ENCODE measurements at regions not wholly inside any gene's neighbourhood (a gene's known extent, or its start where the extent isn't known, plus 50 kb on each side); places are given as distances from the start of the nearest gene placed in this dataset.

GRCh38 chr7:31418928-31419327, 78.4 kb upstream of the NEUROD6 start:
- TF ChIP-seq CTCF (conservative IDR thresholded peaks at IDR 0.05; ENCODE audit: low read depth, low read length), result no peak
- no peak overlapping the region for H3K4me3 ChIP-seq (ENCODE audit: low read depth, low read length)
- DNase-seq (ENCODE audit: low read depth), result no peak

- H3K4me3 ChIP-seq (ENCODE audit: low read depth, low read length), result no peak overlapping the region
- TF ChIP-seq CTCF (conservative IDR thresholded peaks at IDR 0.05; ENCODE audit: low read depth, low read length), result no peak
- DNase-seq (ENCODE audit: low read depth), result no peak
Measured at GRCh38 chr7:31419505-31420055, 79.1 kb upstream of the NEUROD6 start.

- no peak overlapping the region for H3K4me3 ChIP-seq (ENCODE audit: low read depth, low read length)
- TF ChIP-seq CTCF (conservative IDR thresholded peaks at IDR 0.05; ENCODE audit: low read depth, low read length), result no peak
- DNase-seq (ENCODE audit: low read depth), result no peak
Measured at GRCh38 chr7:31420948-31421347, 80.4 kb upstream of the NEUROD6 start.

GRCh38 chr7:31421607-31422006, 81.1 kb upstream of the NEUROD6 start:
- no peak for DNase-seq (ENCODE audit: low read depth)
- no peak overlapping the region for H3K4me3 ChIP-seq (ENCODE audit: low read depth, low read length)
- TF ChIP-seq CTCF (conservative IDR thresholded peaks at IDR 0.05; ENCODE audit: low read depth, low read length), result no peak

GRCh38 chr7:31423994-31424393, 83.5 kb upstream of the NEUROD6 start:
- no peak for TF ChIP-seq CTCF (conservative IDR thresholded peaks at IDR 0.05; ENCODE audit: low read depth, low read length)
- H3K4me3 ChIP-seq (ENCODE audit: low read depth, low read length), result no peak overlapping the region
- no peak for DNase-seq (ENCODE audit: low read depth)

GRCh38 chr7:31432176-31432575, 81.7 kb upstream of the ITPRID1 start:
- DNase-seq (ENCODE audit: low read depth), result no peak
- no peak for TF ChIP-seq CTCF (conservative IDR thresholded peaks at IDR 0.05; ENCODE audit: low read depth, low read length)
- no peak overlapping the region for H3K4me3 ChIP-seq (ENCODE audit: low read depth, low read length)

GRCh38 chr7:31432836-31433340, 81.0 kb upstream of the ITPRID1 start:
- TF ChIP-seq CTCF (conservative IDR thresholded peaks at IDR 0.05; ENCODE audit: low read depth, low read length), result no peak
- no peak overlapping the region for H3K4me3 ChIP-seq (ENCODE audit: low read depth, low read length)
- no peak for DNase-seq (ENCODE audit: low read depth)
